ENCODE measurements at regions not wholly inside any gene's neighbourhood (a gene's known extent, or its start where the extent isn't known, plus 50 kb on each side); places are given as distances from the start of the nearest gene placed in this dataset.
"Not testable (repeated sequence)": the region's sequence is repeated elsewhere in the genome, so short reads cannot be mapped to it uniquely, and the experiment has no call there.

DNA sequence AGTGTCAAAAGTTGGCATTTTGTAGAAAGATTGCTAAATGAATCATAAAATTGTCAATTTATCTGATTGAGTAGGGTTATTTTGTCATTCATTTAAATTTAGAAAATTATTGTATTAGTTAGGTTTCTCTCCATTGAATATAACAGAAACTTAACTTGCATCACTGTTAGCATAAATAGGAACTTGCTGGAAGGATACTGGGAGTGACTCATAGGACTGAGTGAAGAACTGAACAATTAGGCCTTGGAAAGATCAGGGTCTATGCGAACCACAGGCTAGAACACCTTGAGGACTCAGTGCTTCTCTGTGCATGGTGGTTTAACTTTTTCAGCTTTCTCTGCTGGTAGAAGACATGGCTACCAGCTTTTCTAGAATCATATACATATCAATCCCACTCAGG, 67.7 kb upstream of the IFNGR1 start:
- no peak for TF ChIP-seq ZFX (IDR thresholded peaks at IDR 0.05; ENCODE audit: borderline replicate concordance)
- TF ChIP-seq, protein P1, sequence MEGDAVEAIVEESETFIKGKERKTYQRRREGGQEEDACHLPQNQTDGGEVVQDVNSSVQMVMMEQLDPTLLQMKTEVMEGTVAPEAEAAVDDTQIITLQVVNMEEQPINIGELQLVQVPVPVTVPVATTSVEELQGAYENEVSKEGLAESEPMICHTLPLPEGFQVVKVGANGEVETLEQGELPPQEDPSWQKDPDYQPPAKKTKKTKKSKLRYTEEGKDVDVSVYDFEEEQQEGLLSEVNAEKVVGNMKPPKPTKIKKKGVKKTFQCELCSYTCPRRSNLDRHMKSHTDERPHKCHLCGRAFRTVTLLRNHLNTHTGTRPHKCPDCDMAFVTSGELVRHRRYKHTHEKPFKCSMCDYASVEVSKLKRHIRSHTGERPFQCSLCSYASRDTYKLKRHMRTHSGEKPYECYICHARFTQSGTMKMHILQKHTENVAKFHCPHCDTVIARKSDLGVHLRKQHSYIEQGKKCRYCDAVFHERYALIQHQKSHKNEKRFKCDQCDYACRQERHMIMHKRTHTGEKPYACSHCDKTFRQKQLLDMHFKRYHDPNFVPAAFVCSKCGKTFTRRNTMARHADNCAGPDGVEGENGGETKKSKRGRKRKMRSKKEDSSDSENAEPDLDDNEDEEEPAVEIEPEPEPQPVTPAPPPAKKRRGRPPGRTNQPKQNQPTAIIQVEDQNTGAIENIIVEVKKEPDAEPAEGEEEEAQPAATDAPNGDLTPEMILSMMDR (IDR thresholded peaks at IDR 0.05), result no peak

DNA sequence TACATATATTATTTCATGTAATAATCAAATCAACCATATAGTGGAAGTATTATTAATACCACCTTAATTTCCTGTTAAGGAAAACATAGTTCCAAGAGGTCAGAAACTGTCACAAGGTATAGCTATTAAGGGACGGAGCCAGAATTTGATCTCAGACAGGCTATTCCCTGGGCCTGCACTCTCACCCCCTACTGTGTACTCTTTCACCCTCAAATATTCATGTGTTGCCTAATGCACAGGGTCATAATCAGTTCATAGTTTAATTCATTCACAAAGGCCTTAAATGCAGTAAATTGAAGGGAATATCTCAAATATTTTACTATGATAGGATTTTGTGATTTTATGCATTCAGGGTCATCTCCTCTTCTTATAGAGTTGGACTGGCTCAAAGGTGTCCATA, 67.2 kb upstream of the IFNGR1 start:
- H3K27ac ChIP-seq, result no peak overlapping the region
- TF ChIP-seq ZFX (IDR thresholded peaks at IDR 0.05; ENCODE audit: borderline replicate concordance), result no peak
- TF ChIP-seq, protein P1 (IDR thresholded peaks at IDR 0.05), result no peak

More for the DNA sequence above, 67.7 kb upstream of the IFNGR1 start:
- H3K27ac ChIP-seq, result no peak overlapping the region

DNA sequence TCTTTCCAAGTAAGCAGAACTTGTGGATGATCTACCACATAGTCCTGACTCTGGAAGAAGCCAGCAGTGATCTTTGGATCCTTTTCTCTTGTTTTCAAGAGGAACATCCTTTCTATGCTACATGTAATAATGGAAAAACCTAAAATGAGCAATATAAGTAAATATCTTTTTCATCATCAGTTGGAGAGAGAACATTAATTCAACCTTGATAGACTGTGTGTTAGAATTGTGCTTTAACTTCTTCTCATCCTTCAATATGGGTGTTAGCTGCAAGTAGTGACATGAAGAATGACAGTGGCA, 65.6 kb upstream of the IFNGR1 start:
- H3K27ac ChIP-seq, result no peak overlapping the region

DNA sequence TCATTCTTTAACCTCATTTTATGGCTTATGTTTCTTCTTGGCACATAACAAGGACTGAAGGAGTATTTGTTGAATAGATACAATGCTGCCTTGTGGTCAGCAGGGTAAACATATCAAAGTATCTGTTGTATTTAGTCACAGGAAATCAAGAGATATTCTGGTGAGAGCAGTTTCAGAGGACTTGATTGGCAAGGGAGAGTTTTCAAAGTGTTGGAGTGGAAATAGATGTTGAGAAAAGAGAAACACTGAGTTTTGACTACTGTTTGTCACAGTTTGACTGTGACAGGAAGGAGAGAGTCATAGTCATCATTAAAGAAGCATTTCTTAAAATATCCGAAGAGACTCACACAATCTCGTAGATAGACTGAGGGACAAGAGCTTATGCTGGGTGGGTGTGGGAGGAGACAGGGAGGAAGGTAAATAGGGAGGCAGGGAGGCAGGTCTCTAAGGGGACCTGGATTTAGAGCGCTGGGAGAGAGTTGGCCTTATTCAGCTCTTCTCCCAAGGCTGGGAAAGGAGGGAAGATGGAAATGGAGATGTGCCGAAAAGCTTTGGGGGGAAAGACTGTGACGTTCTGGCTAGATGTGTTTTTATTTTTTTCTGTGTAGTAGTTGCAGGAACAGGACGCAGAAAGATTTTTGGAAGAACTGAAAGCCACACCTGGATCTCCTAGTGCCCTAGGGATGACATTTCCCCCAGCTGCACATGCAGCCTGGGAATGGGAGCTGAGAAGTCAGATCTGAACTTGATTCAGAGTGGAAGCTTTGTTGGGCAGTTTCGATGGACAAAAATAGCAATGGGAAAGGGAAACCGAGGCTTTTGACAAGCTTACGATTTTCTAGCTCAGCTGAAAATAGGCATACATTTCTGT, 65.0 kb upstream of the IFNGR1 start:
- H3K27ac ChIP-seq, result no peak overlapping the region
- TF ChIP-seq ZFX (IDR thresholded peaks at IDR 0.05; ENCODE audit: borderline replicate concordance), result no peak
- TF ChIP-seq, protein P1 (IDR thresholded peaks at IDR 0.05), result no peak

More for the DNA sequence above, 65.6 kb upstream of the IFNGR1 start:
- no peak for TF ChIP-seq ZFX (IDR thresholded peaks at IDR 0.05; ENCODE audit: borderline replicate concordance)
- TF ChIP-seq, protein P1 (IDR thresholded peaks at IDR 0.05), result no peak

DNA sequence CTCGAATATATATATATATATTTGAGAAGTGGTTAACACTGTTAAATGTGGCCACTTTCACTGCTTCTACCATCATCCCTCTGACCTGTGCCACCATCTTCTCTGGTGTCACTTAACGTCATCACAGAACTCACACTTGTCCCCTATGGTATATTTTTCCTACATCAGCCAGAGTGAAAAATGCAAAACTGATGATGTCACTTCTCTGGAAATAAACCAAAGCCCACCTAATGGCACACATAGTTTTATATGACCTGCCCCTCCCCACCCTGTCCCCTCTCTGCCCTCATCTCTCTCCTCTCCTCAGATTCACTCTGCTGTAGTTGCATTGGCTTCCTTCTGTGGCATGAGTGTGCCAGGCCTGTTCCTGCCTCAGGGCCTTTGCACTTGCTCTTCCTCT, 63.9 kb upstream of the IFNGR1 start:
- H3K27ac ChIP-seq, result no peak overlapping the region
- TF ChIP-seq, protein P1 (IDR thresholded peaks at IDR 0.05), result no peak

DNA sequence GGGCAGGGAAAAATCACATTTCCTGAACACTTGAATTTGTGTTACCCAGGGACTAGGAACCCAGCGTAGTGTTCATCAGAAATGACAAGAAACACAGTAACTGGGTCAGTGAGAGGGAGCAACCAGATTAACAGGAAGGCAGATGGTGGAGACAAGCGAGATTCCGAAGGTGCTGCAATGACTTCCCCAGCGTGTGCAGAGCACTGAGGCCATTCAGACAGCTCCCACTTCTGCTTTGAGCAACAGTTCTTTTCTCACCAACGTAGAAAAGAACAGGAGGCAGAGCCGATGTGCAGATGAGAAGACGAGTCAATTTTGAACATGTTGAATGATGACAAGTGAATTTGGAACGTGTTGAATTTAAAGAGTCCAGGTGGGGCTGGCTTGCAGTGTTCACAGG, 63.1 kb upstream of the IFNGR1 start:
- H3K27ac ChIP-seq, result no peak overlapping the region
- no peak for TF ChIP-seq ZFX (IDR thresholded peaks at IDR 0.05; ENCODE audit: borderline replicate concordance)
- TF ChIP-seq, protein P1 (IDR thresholded peaks at IDR 0.05), result no peak

DNA sequence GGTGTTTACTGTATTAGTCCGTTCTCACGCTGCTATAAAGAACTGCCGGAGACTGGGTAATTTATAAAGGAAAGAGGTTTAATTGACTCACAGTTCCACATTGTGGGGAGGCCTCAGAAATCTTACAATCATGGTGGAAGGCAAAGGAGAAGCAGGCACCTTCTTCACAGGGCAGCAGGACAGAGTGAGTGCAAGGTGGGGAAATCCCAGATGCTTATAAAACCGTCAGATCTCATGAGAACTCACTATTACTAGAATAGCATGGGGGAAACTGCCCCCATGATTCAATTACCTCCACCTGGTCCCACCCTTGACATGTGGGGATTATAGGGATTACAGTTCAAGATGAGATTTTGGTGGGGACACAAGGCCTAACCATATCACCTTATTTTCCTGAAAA, 60.1 kb upstream of the IFNGR1 start:
- H3K27ac ChIP-seq, result not testable (repeated sequence)
